Activated T-helper 9 cell treated with anti-CD3 and anti-CD28 coated beads, Interleukin-2, amount 50 U/mL, for 16 hours (primary cell): ENCODE measurements at regions not wholly inside any gene's neighbourhood (a gene's known extent, or its start where the extent isn't known, plus 50 kb on each side); places are given as distances from the start of the nearest gene placed in this dataset.
"Not testable (repeated sequence)": the region's sequence is repeated elsewhere in the genome, so short reads cannot be mapped to it uniquely, and the experiment has no call there.

Experiments
- DNase-seq: peaks from one replicate; pipeline ENCODE4 v3.0.0-alpha.2; 2020; ENCODE audit warnings: low read depth

GRCh38 chr5:36782612-36783011 lies 94.0 kb upstream of the NIPBL start:
- not testable (repeated sequence) for DNase-seq

GRCh38 chr5:36786448-36787012 lies 90.0 kb upstream of the NIPBL start:
- DNase-seq: no peak

GRCh38 chr5:36787365-36788093 lies 89.0 kb upstream of the NIPBL start:
- no peak for DNase-seq

- no peak for DNase-seq
These were observed 85.7 kb upstream of the NIPBL start for GRCh38 chr5:36790847-36791246.

- DNase-seq: no peak
These were observed 83.9 kb upstream of the NIPBL start for GRCh38 chr5:36792560-36793180.

- no peak for DNase-seq
These were observed 81.2 kb upstream of the NIPBL start for GRCh38 chr5:36795366-36795765.

- no peak for DNase-seq
These were observed 80.4 kb upstream of the NIPBL start for GRCh38 chr5:36796155-36796554.

GRCh38 chr5:36801523-36801922 lies 75.0 kb upstream of the NIPBL start:
- no peak for DNase-seq

- DNase-seq: no peak
These were observed 74.4 kb upstream of the NIPBL start for GRCh38 chr5:36802187-36802586.

- not testable (repeated sequence) for DNase-seq
These were observed 63.3 kb upstream of the NIPBL start for GRCh38 chr5:36813249-36813648.

- DNase-seq: no peak
These were observed 60.7 kb upstream of the NIPBL start for GRCh38 chr5:36815871-36816270.

GRCh38 chr5:36820900-36821299 lies 55.7 kb upstream of the NIPBL start:
- DNase-seq: no peak

- DNase-seq: no peak
These were observed 49.9 kb upstream of the NIPBL start for GRCh38 chr5:36826694-36827093.
